Muscle layer of colon (tissue), 2 donors: ENCODE measurements at regions not wholly inside any gene's neighbourhood (a gene's known extent, or its start where the extent isn't known, plus 50 kb on each side); places are given as distances from the start of the nearest gene placed in this dataset.

Experiments used
- H3K27ac ChIP-seq: one replicate; pipeline ENCODE4 v1.7.0; 2013; ENCODE audit warnings: low read depth, mild to moderate bottlenecking, low read length, moderate library complexity
- H3K27me3 ChIP-seq, 2 donors: one replicate each; pipeline ENCODE4 v1.7.0; 2013; ENCODE audit warnings: low read length in 2 of 2, mild to moderate bottlenecking in 2 of 2; ENCODE audit not compliant: insufficient read depth in 2 of 2, control insufficient read depth in 1 of 2
- H3K36me3 ChIP-seq: one replicate; pipeline ENCODE4 v1.7.0; 2013; ENCODE audit warnings: mild to moderate bottlenecking, low read length; ENCODE audit not compliant: insufficient read depth
- H3K4me1 ChIP-seq: one replicate; pipeline ENCODE4 v1.7.0; 2013; ENCODE audit warnings: mild to moderate bottlenecking, low read length; ENCODE audit not compliant: insufficient read depth
- H3K4me3 ChIP-seq, 2 donors: one replicate each; pipeline ENCODE4 v1.7.0; 2013; ENCODE audit warnings: low read length in 2 of 2, low read depth in 1 of 2, mild to moderate bottlenecking in 1 of 2, moderate library complexity in 1 of 2
- H3K9ac ChIP-seq: one replicate; pipeline ENCODE4 v1.7.0; 2013; ENCODE audit warnings: low read length
- H3K9me3 ChIP-seq: one replicate; pipeline ENCODE4 v1.7.0; 2013; ENCODE audit warnings: mild to moderate bottlenecking, low read length
- donor health status: abdominal sarcoma.
- donor health status: Adenocarcinoma of cecum.

DNA sequence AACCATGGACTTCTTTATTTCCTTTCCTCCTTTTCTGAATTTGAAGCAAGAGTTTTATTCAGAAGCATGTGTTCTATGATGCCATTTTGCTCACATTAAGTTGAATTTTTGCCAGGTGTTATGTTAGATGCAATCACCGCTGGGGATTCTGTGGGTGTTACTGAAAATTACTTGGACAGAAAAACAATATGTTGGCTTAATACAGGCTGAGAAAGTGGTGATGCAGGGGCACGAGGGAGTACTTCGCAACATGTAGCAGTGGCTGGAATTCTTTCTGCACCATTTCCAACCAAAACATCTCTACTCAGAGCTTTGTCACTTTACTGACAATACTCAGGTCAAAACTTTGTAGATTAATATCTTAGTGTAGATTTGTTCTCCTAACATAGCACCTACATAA, 109.2 kb upstream of the PCDH18 start:
- H3K27me3 ChIP-seq = no peaks in the 10 kb centered on the region
- no peak overlapping the region for H3K27ac ChIP-seq
- H3K4me1 ChIP-seq = no peaks in the 10 kb centered on the region
- H3K4me3 ChIP-seq = no peak overlapping the region
- H3K36me3 ChIP-seq = no peaks in the 10 kb centered on the region
- no peak overlapping the region for H3K9ac ChIP-seq
- no peaks in the 10 kb centered on the region for H3K9me3 ChIP-seq

DNA sequence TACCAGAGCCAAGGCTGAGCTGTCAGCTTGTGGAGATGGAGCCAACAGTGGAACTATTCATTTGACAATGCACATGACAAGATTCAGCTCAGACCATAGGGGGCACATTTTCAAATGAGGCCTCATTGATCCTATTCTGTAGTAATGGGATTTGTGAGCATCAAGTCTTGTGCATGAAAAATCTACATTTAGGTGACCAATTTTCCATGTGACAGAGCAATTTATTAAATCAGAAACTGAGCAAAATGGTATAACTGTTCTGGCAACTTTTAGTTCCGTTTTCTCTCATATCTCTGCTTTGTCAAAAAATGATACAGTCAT, 108.5 kb upstream of the PCDH18 start:
- Histone ChIP-seq H3K4me1 (no peaks in the 10 kb centered on the region), H3K4me3 (no peak overlapping the region), H3K27ac (no peak overlapping the region), H3K36me3 (no peaks in the 10 kb centered on the region), H3K9me3 (no peaks in the 10 kb centered on the region), H3K9ac (no peak overlapping the region), H3K27me3 (no peaks in the 10 kb centered on the region)

DNA sequence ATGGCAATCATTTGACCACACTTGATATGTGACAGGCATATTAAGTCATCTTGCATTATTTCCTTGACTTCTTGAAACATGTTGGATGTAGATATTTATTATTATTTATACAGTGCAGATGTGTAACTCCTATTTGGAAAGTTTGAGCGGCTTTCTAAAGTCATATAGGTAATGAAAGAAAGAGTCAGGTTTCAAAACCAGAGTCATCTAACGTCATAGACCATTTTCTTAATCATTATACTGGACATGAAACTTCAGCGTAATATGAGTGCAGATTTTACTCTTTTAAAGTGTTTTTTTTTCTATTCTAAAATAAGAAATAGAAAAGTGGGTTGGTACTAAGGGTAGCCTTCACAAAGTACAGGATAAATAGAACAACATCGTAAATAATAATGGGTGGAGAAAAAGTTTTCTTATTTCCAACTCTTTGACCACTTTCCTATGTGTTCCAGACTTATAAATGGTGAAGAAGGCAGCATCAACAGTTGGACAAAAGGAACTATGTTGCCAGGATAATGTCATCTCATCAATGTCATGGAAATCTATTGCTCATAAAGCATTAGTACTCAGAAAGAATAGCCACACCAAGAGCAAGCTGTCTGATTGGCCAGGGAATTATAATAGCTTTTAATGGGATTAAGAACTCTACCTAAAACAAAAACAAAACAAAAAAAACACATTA, 108.0 kb upstream of the PCDH18 start:
- Histone ChIP-seq H3K9ac (no peak overlapping the region), H3K27me3 (no peaks in the 10 kb centered on the region), H3K36me3 (no peaks in the 10 kb centered on the region), H3K27ac (no peak overlapping the region), H3K4me3 (no peak overlapping the region), H3K4me1 (no peaks in the 10 kb centered on the region), H3K9me3 (no peaks in the 10 kb centered on the region)

DNA sequence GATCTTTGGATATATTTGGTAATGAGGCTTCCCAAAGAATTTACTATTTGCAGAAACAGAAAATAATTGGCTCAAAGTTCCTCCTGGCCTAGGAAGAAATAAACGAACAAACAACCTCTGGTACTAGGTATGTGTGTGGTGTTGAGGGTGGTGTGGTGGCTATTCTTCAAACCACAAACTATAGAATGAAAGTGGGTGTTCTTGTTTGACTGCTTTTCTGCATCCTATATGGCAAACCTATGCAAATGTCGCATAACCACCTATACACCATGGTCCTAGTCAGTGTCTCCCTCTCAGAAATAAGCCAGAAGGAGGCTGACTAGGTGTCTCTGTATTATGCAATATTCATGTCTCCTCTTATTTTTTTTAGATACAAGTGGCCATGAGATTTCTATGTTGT, 106.6 kb upstream of the PCDH18 start:
- Histone ChIP-seq H3K27me3 (no peaks in the 10 kb centered on the region), H3K4me1 (no peaks in the 10 kb centered on the region), H3K36me3 (no peaks in the 10 kb centered on the region), H3K9ac (no peak overlapping the region), H3K9me3 (no peaks in the 10 kb centered on the region), H3K27ac (no peak overlapping the region), H3K4me3 (no peak overlapping the region)

DNA sequence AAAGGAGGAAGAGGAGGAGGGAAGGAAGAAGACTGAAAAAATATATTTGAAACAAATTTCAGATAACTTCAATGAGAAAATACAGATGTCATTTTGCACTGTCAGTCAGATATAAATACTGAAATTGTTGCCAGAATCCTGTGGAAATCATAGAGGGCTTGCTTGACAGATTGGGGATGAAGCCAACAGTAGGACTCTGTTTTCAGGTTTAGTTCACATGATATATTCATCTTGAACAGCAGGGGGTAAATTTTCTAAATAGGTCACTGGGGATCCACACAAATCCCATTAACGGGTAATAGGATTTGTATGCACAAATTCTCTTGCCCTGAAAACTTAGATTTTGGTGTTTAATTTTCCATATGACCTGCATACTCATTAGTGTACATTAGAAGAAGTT, 103.3 kb upstream of the PCDH18 start:
- Histone ChIP-seq H3K27ac (no peak overlapping the region), H3K4me1 (no peaks in the 10 kb centered on the region), H3K9ac (no peak overlapping the region), H3K36me3 (no peaks in the 10 kb centered on the region), H3K9me3 (no peaks in the 10 kb centered on the region), H3K27me3 (no peaks in the 10 kb centered on the region), H3K4me3 (no peak overlapping the region)

DNA sequence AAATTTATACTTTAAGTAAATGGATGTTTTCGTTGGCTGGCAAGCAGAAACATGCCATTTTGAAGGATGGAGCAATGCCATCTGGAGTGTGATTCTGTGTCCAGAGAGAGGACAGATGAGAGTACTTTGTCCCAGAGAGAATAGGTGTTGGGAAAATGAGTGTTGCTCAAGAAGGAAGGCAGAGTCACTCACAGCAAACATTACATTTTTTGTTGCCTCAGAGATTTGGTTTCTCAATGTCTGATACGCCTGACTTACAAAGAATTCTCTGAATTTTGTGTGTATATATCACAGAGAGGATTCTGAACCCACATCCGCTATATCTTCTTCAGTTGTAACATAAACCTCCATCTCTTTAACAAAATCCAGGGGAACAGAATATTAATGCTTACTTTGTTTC, 102.8 kb upstream of the PCDH18 start:
- no peak overlapping the region for H3K27ac ChIP-seq
- no peak overlapping the region for H3K9ac ChIP-seq
- H3K4me3 ChIP-seq = no peak overlapping the region
- H3K4me1 ChIP-seq = no peaks in the 10 kb centered on the region
- no peaks in the 10 kb centered on the region for H3K9me3 ChIP-seq
- H3K36me3 ChIP-seq = no peaks in the 10 kb centered on the region
- no peaks in the 10 kb centered on the region for H3K27me3 ChIP-seq

DNA sequence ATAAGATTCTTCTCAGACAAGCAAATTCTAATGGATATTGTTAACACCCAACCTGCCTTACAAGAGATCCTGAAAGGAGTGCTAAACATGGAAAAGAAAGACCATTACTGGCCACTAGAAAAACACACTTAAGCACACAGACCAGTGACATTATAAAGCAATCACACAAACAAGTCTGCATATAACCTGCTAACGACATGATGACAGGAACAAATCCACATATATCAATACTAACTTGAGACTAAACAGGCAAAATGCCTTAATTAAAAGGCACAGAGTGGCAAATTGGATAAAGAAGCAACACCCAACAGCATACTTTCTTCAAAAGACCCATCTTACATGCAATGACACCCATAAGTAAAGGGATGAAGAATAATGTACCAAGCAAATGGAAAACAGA, 100.5 kb upstream of the PCDH18 start:
- H3K27me3 ChIP-seq = no peaks in the 10 kb centered on the region
- no peaks in the 10 kb centered on the region for H3K4me1 ChIP-seq
- H3K36me3 ChIP-seq = no peaks in the 10 kb centered on the region
- H3K9me3 ChIP-seq = no peaks in the 10 kb centered on the region
- no peak overlapping the region for H3K9ac ChIP-seq
- no peak overlapping the region for H3K27ac ChIP-seq
- H3K4me3 ChIP-seq = no peak overlapping the region

DNA sequence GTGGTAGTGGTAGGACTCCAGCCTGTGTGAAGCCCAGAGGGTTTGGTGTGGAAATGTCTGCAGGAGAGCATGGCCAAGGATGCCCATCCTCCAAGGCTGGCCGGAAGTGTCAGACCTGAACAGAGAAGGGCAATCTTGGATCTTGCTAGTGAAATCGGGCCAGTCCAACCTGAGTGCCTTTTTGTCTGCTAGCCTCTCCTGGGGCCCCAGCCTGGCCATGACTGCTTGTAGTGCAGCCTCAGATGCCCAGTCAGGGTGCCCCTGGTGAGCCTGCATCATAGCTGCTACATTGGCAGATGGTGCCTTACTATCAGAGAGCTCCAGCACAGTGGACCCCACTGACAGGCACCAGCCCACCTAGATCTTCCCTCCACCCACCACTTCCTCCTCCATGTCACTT, 99.3 kb upstream of the PCDH18 start:
- Histone ChIP-seq H3K9me3 (no peaks in the 10 kb centered on the region), H3K9ac (no peak overlapping the region), H3K4me3 (no peak overlapping the region), H3K27ac (no peak overlapping the region), H3K4me1 (no peaks in the 10 kb centered on the region), H3K27me3 (no peaks in the 10 kb centered on the region), H3K36me3 (no peaks in the 10 kb centered on the region)

DNA sequence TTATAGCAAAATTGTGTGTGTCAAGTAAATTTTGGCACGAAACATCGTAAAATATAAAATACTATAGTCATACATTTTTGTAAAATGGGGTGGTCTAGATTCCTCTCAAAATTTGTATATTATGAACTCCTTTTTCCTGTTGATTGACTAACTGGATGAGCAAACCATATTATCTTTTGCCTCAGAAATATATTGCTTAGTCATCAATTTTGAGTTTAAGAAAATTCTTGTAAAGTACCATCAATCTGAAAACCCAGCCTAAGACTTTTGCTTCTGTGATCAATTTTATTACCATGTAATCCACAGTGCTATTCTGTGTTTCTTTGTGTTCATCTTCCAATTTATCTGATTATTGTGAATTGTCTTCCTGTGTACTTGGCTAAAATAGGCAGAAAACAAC, 98.0 kb upstream of the PCDH18 start:
- Histone ChIP-seq H3K36me3 (no peaks in the 10 kb centered on the region), H3K4me1 (no peaks in the 10 kb centered on the region), H3K4me3 (no peak overlapping the region), H3K9me3 (no peaks in the 10 kb centered on the region), H3K9ac (no peak overlapping the region), H3K27me3 (no peaks in the 10 kb centered on the region), H3K27ac (no peak overlapping the region)

DNA sequence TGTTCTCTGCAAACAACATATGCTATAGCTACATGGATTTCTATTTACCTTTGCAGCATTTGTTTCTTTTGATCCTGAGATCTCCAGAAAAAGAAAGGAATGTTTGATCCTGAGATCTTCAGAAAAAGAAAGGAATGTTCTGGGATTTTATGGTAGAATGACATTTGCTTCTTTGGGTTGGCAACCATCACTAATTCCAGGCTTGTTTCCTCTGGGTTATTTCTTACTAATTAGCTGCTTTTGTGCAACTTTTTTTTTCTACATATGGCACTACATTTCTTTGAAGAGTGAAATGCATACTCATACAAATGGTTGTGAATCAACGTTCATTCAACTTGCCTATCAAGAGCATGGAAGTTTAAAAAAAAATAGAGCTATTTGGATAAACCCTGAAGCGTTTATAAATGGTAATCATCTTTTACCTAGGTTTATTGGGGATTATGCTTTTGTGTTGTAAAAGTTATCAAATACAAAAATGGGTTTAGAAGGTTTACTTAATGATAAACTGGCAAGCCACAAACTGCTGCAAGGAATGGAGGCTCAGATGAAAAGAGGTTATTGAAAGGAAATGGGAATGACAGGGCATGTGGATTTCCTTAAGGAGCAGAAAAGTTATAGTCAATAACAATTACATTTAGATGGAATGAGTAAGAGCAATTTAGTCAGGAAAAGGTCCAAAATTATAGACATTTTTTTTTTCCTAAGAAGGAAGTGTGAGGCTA, 95.6 kb upstream of the PCDH18 start:
- H3K9me3 ChIP-seq = no peaks in the 10 kb centered on the region
- no peak overlapping the region for H3K4me3 ChIP-seq
- H3K27me3 ChIP-seq = no peaks in the 10 kb centered on the region
- H3K27ac ChIP-seq = no peak overlapping the region
- H3K36me3 ChIP-seq = no peaks in the 10 kb centered on the region
- H3K4me1 ChIP-seq = peaks cover 6% of the 10 kb centered on the region
- H3K9ac ChIP-seq = no peak overlapping the region

DNA sequence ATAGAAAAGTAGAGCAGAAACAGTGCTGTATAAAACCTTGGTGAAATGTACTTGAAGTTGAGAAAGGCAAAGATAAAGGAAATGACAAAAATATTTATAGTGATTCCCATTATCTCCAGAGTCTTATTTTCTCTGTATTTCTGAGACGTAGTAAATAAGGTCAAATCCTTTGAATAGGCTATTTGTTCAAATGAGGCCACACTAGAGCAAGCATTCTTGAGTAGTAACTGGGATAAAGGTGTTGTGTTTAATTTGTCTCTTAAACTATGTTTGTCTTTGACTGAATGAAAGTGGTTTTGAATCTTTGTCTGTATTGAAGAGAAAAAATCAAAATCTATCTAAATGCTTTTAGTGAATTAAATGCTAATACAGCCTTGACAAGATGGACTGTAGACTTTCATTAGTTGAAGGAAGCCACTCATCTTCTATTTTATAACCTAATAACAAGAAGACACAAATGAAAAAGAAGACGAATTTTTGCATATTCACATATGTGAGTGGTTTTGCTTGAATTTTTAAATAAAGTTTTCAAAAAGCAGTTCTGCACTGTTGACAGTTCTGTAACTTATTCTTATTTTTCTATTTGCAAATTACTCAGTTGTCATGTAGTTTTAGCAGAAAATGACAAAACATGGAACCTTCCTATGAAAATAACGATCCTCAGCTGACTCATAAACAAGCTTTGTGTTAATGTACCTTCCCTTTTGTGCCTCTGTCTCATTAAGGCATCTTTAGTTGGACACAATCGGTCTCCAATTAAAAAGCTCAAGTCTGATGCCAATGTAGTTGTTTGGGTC, 94.8 kb upstream of the PCDH18 start:
- Histone ChIP-seq H3K9ac (no peak overlapping the region), H3K27me3 (no peaks in the 10 kb centered on the region), H3K27ac (no peak overlapping the region), H3K36me3 (no peaks in the 10 kb centered on the region), H3K4me3 (no peak overlapping the region), H3K9me3 (no peaks in the 10 kb centered on the region), H3K4me1 (peaks cover 10% of the 10 kb centered on the region)
